H4 (cell line): ENCODE measurements at regions not wholly inside any gene's neighbourhood (a gene's known extent, or its start where the extent isn't known, plus 50 kb on each side); places are given as distances from the start of the nearest gene placed in this dataset.

ENCODE experiments used
- DNase-seq: peaks from one replicate; pipeline ENCODE4 v3.0.0-alpha.2; 2015; ENCODE audit warnings: low spot score

DNA sequence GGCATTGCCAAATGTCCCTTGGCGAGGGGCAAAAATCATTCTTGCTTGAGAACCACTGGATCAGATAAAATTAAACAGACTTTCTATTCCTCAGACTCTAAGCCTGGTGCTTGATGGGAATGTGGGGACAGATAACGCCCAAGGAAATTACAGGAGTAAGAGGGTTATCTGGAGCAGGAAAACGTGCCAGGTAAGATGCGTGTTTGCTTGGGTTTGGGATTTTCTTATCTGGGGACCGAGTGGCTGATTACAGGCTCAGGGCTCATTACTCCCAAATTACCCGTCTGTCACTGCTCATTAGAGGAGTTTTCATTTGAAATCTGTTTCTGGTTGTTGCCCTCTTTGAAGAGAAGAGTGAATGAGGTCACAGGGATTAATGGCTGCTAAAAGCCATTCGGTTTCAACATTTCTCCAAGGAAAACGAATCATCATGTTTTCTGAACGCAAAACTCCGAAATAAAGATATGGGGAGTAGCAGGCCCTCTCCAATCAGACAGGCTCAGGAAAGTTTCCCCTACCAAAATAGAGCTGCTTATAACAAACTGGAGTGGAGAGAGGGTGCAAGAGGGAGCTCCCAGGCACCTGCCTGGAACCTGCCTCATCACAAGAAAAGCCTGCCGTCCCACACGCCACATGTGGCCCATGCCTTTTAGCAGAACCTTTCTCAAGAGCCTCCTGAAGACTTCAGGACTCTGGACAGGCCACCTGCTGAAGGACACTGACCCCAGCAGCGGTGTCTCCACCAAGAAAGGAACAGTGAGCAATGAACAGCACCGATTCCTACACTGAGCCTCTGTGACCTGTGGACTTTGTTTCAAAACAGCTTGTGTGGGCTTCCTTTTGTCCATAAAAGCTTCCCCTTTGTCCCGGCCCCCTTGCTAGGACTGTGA is 136.4 kb downstream of the ICE1 start:
- no peak for DNase-seq

DNA sequence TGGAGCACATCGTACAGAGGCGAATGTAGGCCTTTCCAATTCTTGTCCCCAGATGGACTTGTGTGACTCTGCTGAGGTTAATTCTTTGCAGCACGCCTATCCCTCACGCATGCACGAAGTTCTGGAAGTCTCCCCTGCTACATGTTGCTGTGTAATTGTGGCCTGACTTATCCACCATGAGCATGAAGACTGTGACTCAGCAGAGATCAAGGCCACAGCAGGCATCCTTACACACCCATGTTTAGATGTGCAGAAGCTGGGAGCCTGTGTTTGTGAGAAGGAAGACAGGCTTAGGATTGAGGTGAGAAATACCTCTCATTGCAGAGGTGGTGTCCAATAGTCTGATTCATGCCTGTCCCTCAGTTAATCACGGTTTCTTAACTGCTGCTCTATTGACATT is 135.6 kb downstream of the ICE1 start:
- peak; percentile 18 for DNase-seq

DNA sequence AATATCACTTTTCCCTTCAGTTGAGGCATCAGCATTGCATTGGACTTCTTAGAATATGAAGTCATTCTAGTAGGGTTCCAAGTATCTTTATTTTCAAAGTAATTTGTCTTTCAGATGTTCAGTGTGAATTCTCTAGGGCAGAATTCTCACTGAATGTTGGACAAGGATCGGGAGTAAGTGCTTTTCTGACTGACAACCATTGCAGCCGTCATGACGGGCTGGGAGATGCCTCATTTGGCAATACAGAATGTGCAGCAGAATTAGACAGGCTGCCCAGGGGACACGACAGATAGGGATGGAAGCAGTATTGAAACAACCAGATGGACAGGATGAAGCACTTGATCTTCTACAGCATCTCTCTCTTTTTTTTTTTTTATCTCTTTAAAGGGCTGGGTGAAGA is 129.0 kb downstream of the ICE1 start:
- no peak for DNase-seq

DNA sequence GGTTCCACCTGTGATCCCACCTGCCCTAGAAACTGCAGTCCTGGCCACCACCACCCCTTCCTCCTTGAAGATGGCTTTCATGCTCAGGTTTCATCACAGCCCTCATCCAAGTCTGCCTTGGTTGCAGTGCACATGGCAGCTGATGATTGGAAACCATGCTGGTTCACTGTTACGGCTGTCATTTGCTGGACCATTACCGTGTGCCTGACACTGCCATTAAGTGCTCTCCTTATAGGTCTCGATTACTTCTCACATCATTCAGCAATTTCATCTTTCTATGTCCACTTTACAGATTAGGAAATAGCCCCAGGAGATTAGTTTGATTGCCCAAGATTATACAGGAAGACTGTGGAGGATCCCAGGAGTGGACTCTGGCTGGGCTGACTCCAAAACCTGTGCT is 123.9 kb downstream of the ICE1 start:
- DNase-seq: no peak

DNA sequence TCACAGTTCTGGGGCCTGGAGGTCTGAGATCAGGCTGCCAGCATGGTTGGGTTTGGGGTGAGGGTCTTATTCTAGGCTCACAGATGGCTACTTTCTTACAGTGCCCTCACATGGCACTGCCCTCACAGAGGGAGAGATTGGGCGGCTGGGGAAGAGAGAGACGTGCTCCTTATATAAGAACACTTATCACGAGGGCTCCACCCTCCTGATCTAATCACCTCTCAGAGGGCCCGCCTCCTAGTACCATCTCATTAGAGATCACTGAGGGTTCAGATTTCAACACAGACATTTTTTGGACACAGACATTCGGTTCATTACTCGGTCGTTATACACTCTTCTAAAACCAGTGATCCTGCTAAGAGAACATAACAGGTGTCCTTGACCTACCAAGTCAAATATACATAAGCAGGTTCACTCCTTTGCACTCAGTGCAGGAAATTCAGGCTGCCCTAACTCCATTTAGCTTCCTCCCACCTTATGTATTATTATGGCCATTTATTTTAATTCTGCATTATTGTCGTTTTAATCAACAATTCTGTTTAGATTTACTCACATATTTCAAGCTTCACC is 121.7 kb downstream of the ICE1 start:
- no peak for DNase-seq

DNA sequence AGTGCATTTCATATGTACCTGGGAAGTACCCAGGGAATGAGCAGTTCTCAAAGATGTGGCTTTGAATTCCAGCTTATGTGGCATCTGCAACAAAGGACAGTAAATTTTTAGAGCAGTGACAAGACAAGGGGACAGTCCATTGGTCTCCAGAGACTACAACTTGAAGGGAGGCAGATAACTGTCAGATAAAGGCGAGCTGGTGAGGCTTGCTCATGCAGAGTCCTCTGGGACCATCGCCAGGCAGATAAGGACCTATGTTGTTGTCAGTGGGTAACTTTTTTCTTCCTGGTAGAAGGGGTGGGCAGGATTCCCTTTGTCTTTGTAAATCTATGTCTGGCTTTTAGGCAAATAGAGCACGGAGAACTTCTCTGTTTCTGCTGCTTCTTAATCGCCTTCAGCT is 120.2 kb downstream of the ICE1 start:
- no peak for DNase-seq

DNA sequence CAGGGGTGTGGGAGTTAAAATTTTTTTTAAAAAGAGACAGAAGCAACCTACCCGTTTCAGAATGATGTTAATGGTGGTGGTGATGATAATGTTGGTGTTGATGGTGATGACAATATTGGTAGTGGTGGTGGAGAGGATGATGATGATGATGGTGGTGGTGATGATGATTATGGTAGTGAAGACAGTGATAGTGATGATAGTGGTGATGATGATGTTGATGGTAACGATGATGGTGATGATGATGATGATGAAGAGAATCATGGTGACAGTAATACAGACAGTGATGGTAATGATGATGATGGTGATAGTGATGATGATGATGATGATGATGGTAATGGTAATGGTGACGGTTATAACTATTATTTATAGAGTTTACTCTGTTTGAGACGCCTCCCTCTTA is 117.6 kb downstream of the ICE1 start:
- no peak for DNase-seq
